ENCODE measurements at regions not wholly inside any gene's neighbourhood (a gene's known extent, or its start where the extent isn't known, plus 50 kb on each side); places are given as distances from the start of the nearest gene placed in this dataset.
A peak's percentile ranks its signal among the peaks of the same experiment; 100 is the strongest.

GRCh38 chr20:23235173-23236027, 115.2 kb upstream of the NXT1 start:
- ATAC-seq: peak; percentile 100
- DNase-seq (ENCODE audit: low spot score): peak; percentile 80

GRCh38 chr20:23234311-23235078, 116.1 kb upstream of the NXT1 start:
- TF ChIP-seq NANOG (IDR thresholded peaks at IDR 0.05; ENCODE audit: borderline replicate concordance): no peak
- TF ChIP-seq CREB1 (CRISPR knock-in tag; IDR thresholded peaks at IDR 0.05; ENCODE audit: low read depth): no peak
- TF ChIP-seq ZNF114 (CRISPR knock-in tag; IDR thresholded peaks at IDR 0.05): no peak
- TF ChIP-seq ETS1 (IDR thresholded peaks at IDR 0.05): no peak
- TF ChIP-seq STAT1 (IDR thresholded peaks at IDR 0.05; ENCODE audit: unreplicated experiment): no peak
- no peak for TF ChIP-seq JUNB (IDR thresholded peaks at IDR 0.05; ENCODE audit: unreplicated experiment)
- no peak for ATAC-seq
- no peak overlapping the region for H3K4me2 ChIP-seq

More at GRCh38 chr20:23235173-23236027, 115.2 kb upstream of the NXT1 start:
- Mint-ChIP-seq H3K9me3 (peaks cover 9% of the 10 kb centered on the region; the same call in 2 of the 3 replicates), H3K36me3 (ENCODE audit: low read depth) (no peaks in the 10 kb centered on the region), H3K27ac (no peak overlapping the region), H3K4me1 (no peaks in the 10 kb centered on the region; the same call in 2 of the 3 replicates), H3K27me3 (ENCODE audit: insufficient read depth, low read depth, poor library complexity) (peaks cover 5% of the 10 kb centered on the region), H3K4me3 (no peak overlapping the region)
- no peaks in the 10 kb centered on the region for H3K9me2 ChIP-seq (ENCODE audit: insufficient read depth)
- H3K4me1 ChIP-seq (ENCODE audit: insufficient read depth): no peaks in the 10 kb centered on the region
- no peaks in the 10 kb centered on the region for H3F3A ChIP-seq (replicated peaks; ENCODE audit: low read depth)
- H3K4me3 ChIP-seq: no peak overlapping the region
- no peak overlapping the region for H3K4me2 ChIP-seq
- H2AFZ ChIP-seq: no peak overlapping the region; the same call in 1 of the 2 replicates
- peak; percentile 90 to 96 for TF ChIP-seq CTCF (conservative IDR thresholded peaks at IDR 0.05; ENCODE audit: low read depth in 2 of 2)
- TF ChIP-seq EZH2 (IDR thresholded peaks at IDR 0.05; ENCODE audit: low read depth, unreplicated experiment): no peak
- H3K27ac ChIP-seq (ENCODE audit: low read depth): no peak overlapping the region
- H3K79me2 ChIP-seq (replicated peaks; ENCODE audit: insufficient read depth): no peaks in the 10 kb centered on the region
- H3K36me3 ChIP-seq (ENCODE audit: insufficient read depth): no peaks in the 10 kb centered on the region
- H4K20me1 ChIP-seq (replicated peaks; ENCODE audit: insufficient read depth): no peaks in the 10 kb centered on the region
- H3K27me3 ChIP-seq (ENCODE audit: insufficient read depth): no peaks in the 10 kb centered on the region

More at GRCh38 chr20:23234311-23235078, 116.1 kb upstream of the NXT1 start:
- Mint-ChIP-seq H3K4me1 (no peaks in the 10 kb centered on the region; the same call in 2 of the 3 replicates), H3K9me3 (peaks cover 9% of the 10 kb centered on the region; the same call in 2 of the 3 replicates), H3K4me3 (no peak overlapping the region), H3K36me3 (ENCODE audit: low read depth) (no peaks in the 10 kb centered on the region), H3K27ac (no peak overlapping the region), H3K27me3 (ENCODE audit: insufficient read depth, low read depth, poor library complexity) (peaks cover 5% of the 10 kb centered on the region)
- no peak overlapping the region for H3K4me3 ChIP-seq
- H3K9me2 ChIP-seq (ENCODE audit: insufficient read depth): no peaks in the 10 kb centered on the region
- H3K4me1 ChIP-seq (ENCODE audit: insufficient read depth): no peaks in the 10 kb centered on the region
- DNase-seq (ENCODE audit: low spot score): no peak
- H3K79me2 ChIP-seq (replicated peaks; ENCODE audit: insufficient read depth): no peaks in the 10 kb centered on the region
- H4K20me1 ChIP-seq (replicated peaks; ENCODE audit: insufficient read depth): no peaks in the 10 kb centered on the region
- no peaks in the 10 kb centered on the region for H3K27me3 ChIP-seq (ENCODE audit: insufficient read depth)
- no peak overlapping the region for H3K27ac ChIP-seq (ENCODE audit: low read depth)
- H3K36me3 ChIP-seq (ENCODE audit: insufficient read depth): no peaks in the 10 kb centered on the region
- H3F3A ChIP-seq (replicated peaks; ENCODE audit: low read depth): no peaks in the 10 kb centered on the region
- H2AFZ ChIP-seq: no peak overlapping the region
